HCT116 (cell line): ENCODE measurements at regions not wholly inside any gene's neighbourhood (a gene's known extent, or its start where the extent isn't known, plus 50 kb on each side); places are given as distances from the start of the nearest gene placed in this dataset.

Source experiments
- ATAC-seq: fragments of 200-7000 bp; cut with Tn5 transposase; 2 replicates; pipeline ENCODE4 v1.9.1; 2020; ENCODE audit warnings: mild to moderate bottlenecking, moderate library complexity
- BruUV-seq: library from RNA; stranded (reverse); fragments of 400-500 nt; replicated peaks from 2 replicates; lab custom pipeline; 2021; lab: Mats Ljungman, UMichigan
- CTCF ChIA-PET: fragments of 300-600 bp; sonication (Branson Sonifier 250); formaldehyde crosslinking; loops from one replicate; lab custom pipeline; 2021; ENCODE audit warnings: antibody characterized with exemption; lab: Charles Lee
- POLR2A ChIA-PET: fragments of 300-600, 350-600 bp; sonication (Branson Sonifier 250); formaldehyde crosslinking; loops from one replicate; lab custom pipeline; 2021; ENCODE audit warnings: antibody characterized with exemption; lab: Charles Lee
- RAD21 ChIA-PET, 2 experiments: fragments of 300-600 bp; sonication (Branson Sonifier 250); formaldehyde crosslinking; loops; one replicate each; lab custom pipeline; 2023; ENCODE audit warnings: low total read pairs in 2 of 2; ENCODE audit not compliant: uncharacterized antibody in 2 of 2, unreplicated experiment in 2 of 2, low non-redundant PET in 1 of 2; lab: Charles Lee
- DNase-seq: peaks from one replicate; pipeline ENCODE4 v3.0.0-alpha.2; 2010; ENCODE audit warnings: low read depth, low spot score
- H2AFZ ChIP-seq: fragments of 200-600 bp; shearing (Covaris generic), sonication (generic); 2 replicates; pipeline ENCODE4 v1.6.1; 2017; ENCODE audit warnings: low read depth, mixed run types, mixed read lengths, antibody characterized with exemption, low read length; ENCODE audit not compliant: poor library complexity, severe bottlenecking
- H3K27ac ChIP-seq: 2 replicates; pipeline ENCODE4 v1.5.1; 2012; ENCODE audit warnings: low read depth, low read length
- H3K27me3 ChIP-seq: fragments of 200-600 bp; sonication (generic); 2 replicates; pipeline ENCODE4 v1.6.1; 2016; ENCODE audit warnings: mixed run types, low read length, mixed read lengths; ENCODE audit not compliant: insufficient read depth
- H3K36me3 ChIP-seq, 2 experiments: fragments of 200-500 bp in 1 of 2; fragments of 200-600 bp in 1 of 2; sonication (Bioruptor generic) in 1 of 2; sonication (generic) in 1 of 2; 2 replicates each; pipeline versions ENCODE4 v1.5.1 to v1.6.1; 2014 to 2016; ENCODE audit warnings: low read length in 2 of 2, inconsistent platforms in 1 of 2, mixed read lengths in 1 of 2, mixed run types in 1 of 2; ENCODE audit not compliant: insufficient read depth in 2 of 2, control insufficient read depth in 1 of 2
- H3K4me1 ChIP-seq, 2 experiments: fragments of 200-600 bp in 1 of 2; sonication (generic) in 1 of 2; 2 replicates each; pipeline versions ENCODE4 v1.5.1 to v1.6.1; 2012 to 2017; ENCODE audit warnings: low read length in 2 of 2, inconsistent platforms in 1 of 2, mild to moderate bottlenecking in 1 of 2, mixed read lengths in 1 of 2, mixed run types in 1 of 2, moderate library complexity in 1 of 2; ENCODE audit not compliant: insufficient read depth in 2 of 2, control insufficient read depth in 1 of 2
- H3K4me2 ChIP-seq: fragments of 200-600 bp; sonication (generic); 2 replicates; pipeline ENCODE4 v1.6.1; 2017; ENCODE audit warnings: mixed run types, low read length, mixed read lengths
- H3K4me3 ChIP-seq, 2 experiments: fragments of 200-600 bp in 1 of 2; sonication (generic) in 1 of 2; replicated peaks in 1 of 2; 2 replicates each; pipeline ENCODE4 v1.5.1; 2011 to 2016; ENCODE audit warnings: low read length in 2 of 2, control low read depth in 1 of 2, low read depth in 1 of 2, mild to moderate bottlenecking in 1 of 2, mixed read lengths in 1 of 2, mixed run types in 1 of 2
- H3K79me2 ChIP-seq: fragments of 200-600 bp; sonication (generic); 2 replicates; pipeline ENCODE4 v1.6.1; 2017; ENCODE audit warnings: mild to moderate bottlenecking, mixed run types, low read length, moderate library complexity, mixed read lengths; ENCODE audit not compliant: insufficient read depth
- H3K9ac ChIP-seq: fragments of 200-600 bp; sonication (generic); 2 replicates; pipeline ENCODE4 v1.6.1; 2016; ENCODE audit warnings: low read length, mixed read lengths
- H3K9me2 ChIP-seq: fragments of 200-600 bp; sonication (generic), shearing (Covaris generic); 2 replicates; pipeline ENCODE4 v1.6.1; 2017; ENCODE audit warnings: mixed run types, mild to moderate bottlenecking, moderate library complexity; ENCODE audit not compliant: insufficient read depth
- H3K9me3 ChIP-seq, 2 experiments: fragments of 200-500 bp in 1 of 2; fragments of 200-600 bp in 1 of 2; sonication (Bioruptor generic) in 1 of 2; sonication (generic) in 1 of 2; 2 replicates each; pipeline ENCODE4 v1.6.1; 2014 to 2017; ENCODE audit warnings: low read length in 2 of 2, mixed read lengths in 2 of 2, inconsistent platforms in 1 of 2, low read depth in 1 of 2, mild to moderate bottlenecking in 1 of 2, mixed run types in 1 of 2, moderate library complexity in 1 of 2; ENCODE audit not compliant: control insufficient read depth in 1 of 2, insufficient read depth in 1 of 2
- H4K20me1 ChIP-seq: fragments of 200-600 bp; sonication (generic), shearing (Covaris generic); 2 replicates; pipeline ENCODE4 v1.6.1; 2017; ENCODE audit warnings: mixed run types, mild to moderate bottlenecking, moderate library complexity; ENCODE audit not compliant: insufficient read depth
- CBX3 ChIP-seq: IDR thresholded peaks from 2 replicates; pipeline ENCODE4 v1.6.1; 2012; ENCODE audit warnings: low read depth
- CEBPB ChIP-seq: IDR thresholded peaks from 2 replicates; pipeline ENCODE4 v1.6.1; 2012; ENCODE audit warnings: low read depth
- EGR1 ChIP-seq: IDR thresholded peaks from 2 replicates; pipeline ENCODE4 v1.6.1; 2012; ENCODE audit warnings: low read depth
- ELF1 ChIP-seq: IDR thresholded peaks from 2 replicates; pipeline ENCODE4 v1.6.1; 2012; ENCODE audit warnings: low read depth, borderline replicate concordance
- EZH2phosphoT487 ChIP-seq: fragments of 200-600 bp; IDR thresholded peaks from 2 replicates; pipeline ENCODE4 v1.6.1; 2018; ENCODE audit warnings: antibody characterized with exemption, borderline replicate concordance
- POLR2A ChIP-seq: IDR thresholded peaks from 2 replicates; pipeline ENCODE4 v1.7.0; 2011; ENCODE audit warnings: borderline replicate concordance; ENCODE audit not compliant: insufficient read depth, insufficient read length; ENCODE audit errors: extremely low read depth
- REST ChIP-seq: IDR thresholded peaks from 2 replicates; pipeline ENCODE4 v1.6.1; 2012; ENCODE audit warnings: low read depth
- SRF ChIP-seq: IDR thresholded peaks from 2 replicates; pipeline ENCODE4 v1.6.1; 2012; ENCODE audit warnings: low read depth
- TCF7L2 ChIP-seq: IDR thresholded peaks from 2 replicates; pipeline ENCODE4 v1.7.0; 2011; ENCODE audit warnings: borderline replicate concordance, inconsistent platforms; ENCODE audit not compliant: insufficient read depth, insufficient read length; ENCODE audit errors: extremely low read depth
- YY1 ChIP-seq: IDR thresholded peaks from 2 replicates; pipeline ENCODE4 v1.6.1; 2011; ENCODE audit warnings: low read length, low read depth, moderate library complexity, mild to moderate bottlenecking; ENCODE audit not compliant: insufficient replicate concordance; ENCODE audit errors: extremely low read depth
- ZBTB33 ChIP-seq: IDR thresholded peaks from 2 replicates; pipeline ENCODE4 v1.6.1; 2011; ENCODE audit warnings: mild to moderate bottlenecking, low read length, moderate library complexity; ENCODE audit not compliant: insufficient replicate concordance; ENCODE audit errors: extremely low read depth
- ZNF274 ChIP-seq: fragments of 200-500 bp; sonication (Bioruptor generic); IDR thresholded peaks from 2 replicates; pipeline ENCODE4 v1.6.1; 2014; ENCODE audit warnings: mild to moderate bottlenecking, low read depth, low read length, inconsistent platforms
- intact Hi-C: fragments of 100-400 bp; cut with micrococcal nuclease; formaldehyde crosslinking; loops from 2 replicates; pipeline ENCODE4 v1.10.0; 2022

GRCh38 chr2:51291762-51292551, 260.0 kb upstream of the NRXN1 start:
- ChIA-PET CTCF (no interaction called here), RAD21 (no interaction called here), POLR2A (no interaction called here)
- H3K9ac ChIP-seq, result no peak overlapping the region
- no peaks in the 10 kb centered on the region for H3K79me2 ChIP-seq
- no peaks in the 10 kb centered on the region for H3K9me3 ChIP-seq
- no peak overlapping the region for H2AFZ ChIP-seq
- 0 out of 2 replicates have a peak, but pooled peaks cover 4% of the 10 kb centered on the region for H3K9me2 ChIP-seq
- BruUV-seq, result no TSS peak
- H4K20me1 ChIP-seq, result no peaks in the 10 kb centered on the region
- no peaks in the 10 kb centered on the region for H3K4me1 ChIP-seq
- H3K4me2 ChIP-seq, result no peak overlapping the region
- H3K27ac ChIP-seq, result no peak overlapping the region
- ATAC-seq, result no peak
- TF ChIP-seq YY1 (no peak), SRF (no peak), ELF1 (no peak), POLR2A (no peak), EZH2phosphoT487 (no peak), CEBPB (no peak), ZBTB33 (no peak), EGR1 (no peak), CBX3 (no peak), TCF7L2 (no peak), REST (no peak), ZNF274 (no peak)
- TF ChIP-seq, all 23 proteins: peak for 0
- Histone ChIP-seq H3K27me3 (no peaks in the 10 kb centered on the region), H3K4me3 (no peak overlapping the region), H3K36me3 (no peaks in the 10 kb centered on the region)
- intact Hi-C loops, result no loop called here
- no peak for DNase-seq
